NCI-H226 (cell line): ENCODE measurements at regions not wholly inside any gene's neighbourhood (a gene's known extent, or its start where the extent isn't known, plus 50 kb on each side); places are given as distances from the start of the nearest gene placed in this dataset.
"Not testable (repeated sequence)": the region's sequence is repeated elsewhere in the genome, so short reads cannot be mapped to it uniquely, and the experiment has no call there.

Experiments used
- DNase-seq: peaks from one replicate; pipeline ENCODE4 v3.0.0-alpha.2; 2015

DNA sequence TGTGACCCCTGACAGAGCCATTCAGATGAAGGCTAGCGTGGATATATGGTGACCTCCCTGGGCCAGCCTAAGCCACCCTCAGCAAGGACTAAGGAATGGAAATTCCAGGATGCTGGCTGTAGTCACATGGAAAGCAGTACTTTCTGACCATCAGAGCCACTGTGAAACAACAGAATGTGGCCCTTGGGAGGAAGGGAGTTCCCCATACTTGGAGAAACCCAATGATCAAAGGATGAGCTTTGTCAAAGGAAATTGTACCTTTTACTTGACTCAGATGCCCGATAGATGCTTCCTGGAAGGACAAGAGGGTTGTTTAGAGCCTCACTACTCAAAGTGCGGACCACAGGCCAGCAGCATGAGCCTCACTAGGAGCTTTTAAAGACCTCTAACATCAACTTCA is 484.5 kb upstream of the PROK2 start:
- DNase-seq, result no peak

DNA sequence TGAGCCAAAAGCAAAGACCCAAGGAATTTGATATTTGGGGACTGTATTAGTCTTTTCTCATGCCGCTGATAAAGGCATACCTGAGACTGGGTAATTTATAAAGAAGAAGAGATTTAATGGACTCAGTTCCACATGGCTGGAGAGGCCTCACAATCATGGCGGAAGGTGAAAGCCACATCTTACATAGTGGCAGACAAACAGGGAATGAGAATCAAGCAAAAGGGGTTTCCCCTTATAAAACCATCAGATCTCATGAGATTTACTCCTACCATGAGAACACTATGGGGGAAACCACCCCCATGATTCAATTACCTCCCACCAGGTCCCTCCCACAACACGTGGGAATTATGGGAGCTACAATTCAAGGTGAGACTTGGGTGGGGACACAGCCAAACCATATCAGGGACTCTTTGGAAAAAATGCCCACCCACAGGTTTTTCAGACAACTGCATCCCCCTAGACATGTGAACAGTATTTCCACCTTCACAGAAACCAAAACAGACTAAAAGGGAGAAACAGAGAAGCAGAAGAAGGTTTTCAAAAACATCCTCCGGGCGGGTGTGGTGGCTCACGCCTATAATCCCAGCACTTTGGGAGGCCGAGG is 482.1 kb upstream of the PROK2 start:
- DNase-seq, result not testable (repeated sequence)

DNA sequence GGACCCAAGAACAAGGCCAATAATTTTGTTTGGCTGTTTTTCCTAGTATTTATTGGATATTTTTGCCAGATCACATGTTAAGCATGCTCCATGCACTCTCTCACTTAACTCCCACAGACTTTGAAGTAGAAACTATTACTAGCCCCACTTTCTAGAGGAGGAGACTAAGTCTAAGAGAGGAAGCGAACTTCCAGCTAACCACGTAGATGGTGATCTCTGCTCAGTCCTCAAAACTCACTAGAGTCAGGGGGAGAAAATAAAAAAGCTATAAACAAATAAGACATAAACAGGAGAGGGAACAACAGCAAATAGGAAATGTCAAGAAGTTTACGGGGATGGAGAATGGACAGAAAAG is 481.0 kb upstream of the PROK2 start:
- no peak for DNase-seq

DNA sequence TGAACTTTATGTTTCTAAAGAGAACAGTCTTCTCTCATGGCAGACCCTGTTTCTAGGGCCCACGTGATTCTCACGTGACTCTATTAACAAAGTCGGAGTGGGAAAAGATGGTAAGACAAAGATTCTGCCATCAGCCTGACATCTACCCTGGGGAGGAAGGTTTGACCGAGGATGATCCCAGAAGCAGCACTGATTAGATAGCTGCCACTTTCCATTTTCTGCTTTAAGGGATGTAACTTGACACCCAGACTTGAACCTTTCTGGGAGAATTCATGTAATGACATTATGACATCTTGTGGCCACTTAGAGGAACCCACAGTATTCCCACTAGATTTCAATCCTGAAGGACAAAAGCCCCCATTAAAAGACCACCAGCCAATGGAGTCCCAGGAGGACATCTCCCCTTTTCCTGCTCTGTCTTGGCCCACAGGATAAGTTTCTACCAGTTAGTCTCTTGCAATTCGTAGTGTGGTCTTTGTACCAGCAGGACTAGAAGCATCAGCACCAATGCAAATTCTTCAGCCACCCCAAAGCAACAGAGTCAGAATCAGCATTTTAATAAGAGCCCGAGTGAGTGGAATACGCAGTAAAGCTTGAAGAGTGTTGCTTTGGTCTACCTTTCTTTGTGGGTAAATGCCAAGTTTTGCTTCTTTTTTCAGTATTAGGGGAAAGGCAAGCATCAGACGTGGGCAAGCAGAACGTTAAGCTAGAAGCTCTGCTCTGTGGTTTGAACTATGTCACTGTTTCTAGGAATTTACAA is 480.5 kb upstream of the PROK2 start:
- no peak for DNase-seq

DNA sequence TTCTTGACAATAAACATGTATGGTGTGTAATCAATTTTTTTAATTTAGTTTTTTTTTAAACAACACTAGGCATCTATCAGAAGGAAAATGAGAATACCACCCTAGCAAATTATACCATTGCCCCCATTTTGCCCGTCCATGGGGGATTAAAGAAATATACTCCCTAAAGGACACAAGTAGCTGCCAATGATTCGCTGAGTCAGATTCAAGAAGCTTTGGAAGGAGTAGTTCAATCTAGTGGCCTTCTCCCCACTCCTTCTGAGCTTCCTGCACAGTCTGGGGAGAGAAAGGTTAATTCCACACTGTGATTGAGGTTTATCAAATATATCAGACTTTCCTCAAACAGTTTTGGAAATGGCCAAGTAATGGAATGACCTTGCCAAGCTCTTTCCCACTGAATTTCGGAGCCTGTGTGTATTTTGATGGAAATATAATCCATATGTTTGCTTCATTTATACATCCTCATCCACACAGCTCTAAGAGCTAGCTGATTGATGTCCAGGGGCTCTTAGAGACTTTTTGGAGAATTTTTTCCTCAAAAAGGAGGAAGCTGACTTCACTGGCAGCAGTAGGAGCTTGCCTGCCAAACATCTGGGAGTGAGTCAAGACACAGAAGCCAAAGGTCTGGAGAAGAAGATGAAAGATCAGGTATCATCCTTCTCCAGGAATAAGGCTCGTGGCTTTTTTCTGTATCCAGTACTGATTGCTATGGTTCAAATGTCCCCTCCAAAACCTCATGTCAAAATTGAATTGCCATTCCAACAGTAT is 478.5 kb upstream of the PROK2 start:
- no peak for DNase-seq

DNA sequence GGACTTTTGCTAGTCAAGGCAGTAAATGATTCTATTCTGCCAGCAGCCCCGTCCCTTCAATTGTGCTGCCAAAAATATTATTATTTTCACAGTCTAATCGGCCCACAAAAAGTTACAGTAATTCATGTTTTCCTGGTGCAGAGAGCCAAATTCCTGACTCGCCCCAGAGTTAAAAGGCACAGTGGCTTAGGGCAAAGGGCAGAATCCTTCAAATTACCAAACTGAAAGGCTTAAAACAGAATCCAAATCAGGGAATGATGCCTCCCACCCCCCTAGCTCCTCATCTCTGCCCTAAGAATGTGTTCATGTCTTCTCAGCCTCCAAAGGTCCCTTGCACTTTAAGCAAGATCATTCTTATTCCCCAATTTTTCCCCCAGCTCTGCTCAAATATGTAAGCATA is 477.8 kb upstream of the PROK2 start:
- no peak for DNase-seq

DNA sequence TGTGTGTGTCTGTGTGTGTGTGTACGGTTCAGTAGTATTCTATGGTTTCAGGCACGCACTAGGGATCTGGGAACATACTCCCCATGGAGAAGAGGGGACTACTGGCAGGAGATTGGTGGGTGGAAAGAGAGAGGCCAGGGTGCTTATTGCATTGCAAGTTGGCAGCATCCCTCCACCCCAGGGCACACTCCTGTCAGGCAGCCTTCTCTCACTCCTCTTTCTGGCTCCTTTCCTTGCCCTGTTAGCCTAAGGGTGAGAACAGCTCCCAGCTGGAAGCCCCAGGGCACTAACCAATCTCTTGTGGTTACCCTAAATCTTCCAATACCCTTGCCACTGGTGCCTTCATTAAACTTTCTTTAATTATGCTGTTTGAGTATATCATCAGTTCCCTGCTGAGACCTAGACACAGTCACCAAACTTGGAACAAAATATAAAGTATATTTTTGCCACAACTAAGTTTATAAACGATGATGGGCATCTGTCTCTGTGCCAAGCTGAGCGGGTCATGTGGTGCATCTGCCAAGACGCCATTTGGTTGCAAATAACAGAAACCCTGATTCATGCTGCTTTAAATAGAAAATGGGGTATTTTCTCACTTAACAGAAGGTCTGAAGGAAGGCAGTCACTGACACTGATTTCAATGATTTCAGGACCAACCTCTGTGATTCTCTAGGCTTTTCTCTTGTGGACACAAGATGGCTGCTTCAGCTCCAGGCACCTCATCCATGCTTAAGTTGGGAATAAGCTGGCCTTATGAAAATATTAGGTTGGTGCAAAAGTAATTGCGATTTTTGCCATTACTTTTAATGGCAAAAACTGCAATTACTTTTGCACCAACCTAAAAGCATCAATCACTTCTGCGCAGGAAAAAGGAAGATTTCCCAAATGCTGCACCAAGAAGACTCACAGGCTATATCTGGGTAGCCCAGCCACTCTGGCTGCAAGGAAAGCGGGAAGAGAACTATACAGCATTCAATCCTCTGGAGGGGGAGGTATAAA is 476.9 kb upstream of the PROK2 start:
- no peak for DNase-seq

DNA sequence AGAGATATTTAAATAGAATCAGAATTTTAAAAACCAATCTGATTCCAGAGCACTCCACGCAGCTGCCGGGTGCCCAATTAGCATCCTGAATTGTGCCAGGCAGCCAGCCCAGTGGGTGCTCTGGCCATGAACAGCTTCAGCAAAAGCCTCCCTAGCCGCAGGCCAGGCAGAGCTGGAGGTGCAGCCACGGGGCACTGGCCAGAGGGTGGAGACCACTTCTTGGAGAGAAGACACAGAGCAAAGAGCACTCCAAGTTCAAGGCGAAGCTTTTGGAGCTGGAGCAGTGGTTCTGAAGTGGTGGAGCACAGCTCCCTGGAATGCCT is 475.6 kb upstream of the PROK2 start:
- no peak for DNase-seq

DNA sequence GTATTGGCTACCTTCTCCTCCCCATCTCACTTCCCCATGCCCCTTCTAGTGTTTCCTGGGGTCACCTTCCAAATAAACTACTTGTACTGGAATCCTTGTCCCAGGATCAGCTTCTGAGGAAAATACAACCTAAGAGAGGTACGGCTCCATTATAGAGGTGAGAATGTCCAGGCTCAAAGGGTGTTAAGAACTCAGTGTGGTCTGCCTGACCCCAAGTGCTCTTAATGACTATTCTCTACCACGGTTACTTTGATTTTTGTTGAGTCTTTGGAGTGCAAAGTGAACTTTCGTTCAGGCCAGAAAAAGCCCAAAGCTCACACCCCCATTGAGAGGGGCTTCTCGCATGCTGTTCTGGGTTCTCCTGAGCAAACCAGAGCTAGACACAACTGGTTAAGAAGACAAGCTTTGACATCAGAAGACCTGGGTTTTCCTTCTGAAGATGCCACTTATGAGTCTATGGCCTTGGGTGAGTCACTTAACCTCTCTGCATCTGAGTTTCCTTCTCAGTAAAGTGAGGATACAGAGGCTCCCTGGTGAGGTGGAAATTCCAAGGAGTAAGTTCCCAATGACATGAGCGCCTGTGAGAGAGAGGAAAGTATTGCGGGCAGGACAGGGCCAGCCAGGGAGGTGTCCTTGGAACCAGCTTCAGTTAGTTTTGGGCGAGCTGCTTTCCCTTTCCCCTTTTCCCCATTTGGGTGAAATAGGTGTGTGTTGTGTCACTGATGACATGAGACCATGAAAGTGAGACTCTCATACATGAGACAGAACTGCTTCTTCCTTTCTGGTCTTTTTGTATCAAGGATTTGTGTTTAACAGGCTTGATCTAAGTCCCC is 475.0 kb upstream of the PROK2 start:
- DNase-seq, result no peak

DNA sequence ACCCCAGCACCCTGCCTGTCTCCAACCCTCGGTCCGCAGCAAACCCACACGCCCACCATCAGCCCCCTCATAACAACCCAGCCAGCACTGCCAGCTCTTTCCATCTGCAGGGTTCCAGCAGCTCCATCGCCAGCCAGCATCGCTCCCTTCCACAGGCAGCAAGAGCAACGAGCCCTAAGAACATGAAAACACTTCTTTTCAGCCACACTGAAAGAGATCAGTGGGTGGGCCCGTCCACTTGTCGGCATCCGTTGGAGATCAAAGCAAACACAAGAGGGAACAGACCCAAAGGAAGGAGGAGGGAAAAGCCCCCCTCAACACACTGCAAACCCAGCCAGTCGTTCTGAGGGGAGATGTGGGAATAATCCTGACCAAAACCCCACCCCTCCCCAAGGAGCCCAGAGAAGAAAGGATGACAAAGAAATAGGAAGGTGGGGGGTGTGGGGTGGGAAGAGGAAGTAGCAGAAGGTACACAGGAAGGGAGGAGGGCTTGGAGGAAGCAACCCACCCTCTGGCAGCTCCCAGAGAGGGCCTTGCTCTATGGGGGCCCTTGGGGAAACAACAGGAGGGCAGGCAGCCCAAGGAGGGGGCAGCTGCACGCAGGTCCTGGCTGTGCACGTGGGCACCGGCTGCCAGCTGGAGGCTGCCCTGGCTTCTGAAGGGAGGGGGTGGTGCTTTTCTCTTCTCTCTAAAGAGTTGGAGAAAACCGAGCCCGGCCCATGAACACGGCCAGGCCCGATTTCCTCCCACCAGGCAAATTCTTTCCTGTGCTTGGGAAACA is 473.6 kb upstream of the PROK2 start:
- DNase-seq, result no peak

DNA sequence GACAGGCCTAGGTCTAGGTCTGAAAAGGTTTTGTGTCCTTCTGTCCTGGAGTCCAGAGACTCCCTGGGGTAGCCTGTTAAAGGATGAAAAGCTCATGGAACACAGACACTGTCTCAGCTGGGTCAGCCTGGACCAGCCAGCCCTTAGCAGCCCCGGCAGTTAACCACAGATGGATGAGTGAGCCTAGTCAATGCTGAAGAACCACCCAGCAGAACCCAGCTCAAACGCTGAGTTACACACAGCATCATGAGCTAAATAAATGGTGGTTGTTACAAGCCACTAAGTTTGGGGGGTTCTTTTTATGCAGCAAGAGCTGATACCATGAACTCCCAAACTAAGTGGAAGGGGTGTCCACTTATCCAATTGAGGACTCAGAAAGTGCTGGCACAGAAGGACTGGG is 472.8 kb upstream of the PROK2 start:
- no peak for DNase-seq

DNA sequence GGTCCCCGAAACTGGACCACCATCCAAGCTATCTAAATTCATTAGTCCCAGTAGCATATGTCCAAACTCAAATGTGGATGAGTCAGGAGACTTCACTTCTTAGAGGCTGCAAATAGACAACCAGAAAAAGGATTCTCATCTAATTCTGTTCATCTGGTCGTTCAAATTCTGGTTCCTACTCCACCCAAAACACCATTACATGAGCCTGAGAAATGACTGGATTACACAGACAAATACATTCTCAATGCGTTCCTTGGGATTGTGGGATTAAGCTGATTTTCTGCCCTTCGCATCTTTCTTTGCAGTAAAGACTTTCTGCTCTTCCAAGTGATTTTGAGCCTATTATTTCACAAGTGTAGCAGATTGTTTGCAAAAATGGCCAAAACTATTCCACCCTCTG is 472.3 kb upstream of the PROK2 start:
- DNase-seq, result no peak

DNA sequence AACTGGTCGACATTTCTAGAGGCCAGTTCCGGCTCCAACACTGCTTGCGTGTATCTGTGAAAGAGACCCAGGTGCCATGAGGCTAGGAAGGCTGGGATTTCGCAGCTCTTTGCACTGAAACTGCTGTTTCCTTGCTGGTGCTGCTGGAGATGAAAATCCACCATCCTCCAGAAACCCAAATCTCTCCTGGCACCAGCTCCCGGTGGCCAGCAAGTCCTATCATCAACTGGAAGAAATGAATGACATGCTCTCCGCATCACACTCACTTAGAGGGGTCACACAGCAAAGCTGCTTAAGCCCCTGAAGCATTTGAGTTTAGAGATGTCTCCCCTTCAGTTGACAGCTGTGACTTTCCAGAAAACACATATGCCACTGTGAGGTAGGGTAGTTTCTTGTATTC is 471.8 kb upstream of the PROK2 start:
- DNase-seq, result no peak

DNA sequence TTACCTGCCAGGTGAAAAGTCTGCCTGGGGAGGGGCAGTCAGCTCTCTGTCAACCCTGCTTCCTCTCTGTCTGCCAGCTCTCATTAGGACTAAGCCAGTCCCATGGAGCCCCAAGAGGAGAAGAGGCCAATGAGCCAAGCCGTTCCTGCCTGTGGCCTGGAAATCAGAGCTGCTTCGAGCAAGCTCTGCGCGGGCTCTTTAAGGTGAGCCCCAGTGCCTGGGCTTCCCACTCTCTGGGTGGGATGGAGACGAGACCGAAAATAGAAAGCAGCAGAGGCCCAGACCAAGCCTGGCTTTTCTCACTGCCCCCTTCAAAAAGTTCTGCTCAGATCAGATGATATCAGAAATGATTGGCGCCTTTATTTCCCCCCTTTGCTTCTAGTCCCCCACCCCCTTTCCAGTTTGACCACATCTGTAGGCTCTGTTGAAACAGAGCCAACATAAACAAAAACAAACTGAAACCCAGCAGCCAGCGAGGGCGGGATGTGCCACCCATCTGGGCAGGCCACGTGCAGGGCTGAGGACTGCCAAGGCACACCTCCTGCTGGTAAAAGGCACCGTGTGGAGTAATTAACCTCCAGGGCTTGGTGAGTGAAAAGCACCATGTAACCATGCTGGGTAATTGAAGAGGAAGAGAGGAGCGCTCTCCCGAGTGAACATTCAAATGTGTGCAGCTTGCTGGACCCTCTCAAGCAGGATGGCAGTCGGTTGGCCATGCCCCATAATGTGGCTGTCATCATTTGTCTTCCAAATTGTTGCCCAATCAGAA is 471.0 kb upstream of the PROK2 start:
- no peak for DNase-seq

DNA sequence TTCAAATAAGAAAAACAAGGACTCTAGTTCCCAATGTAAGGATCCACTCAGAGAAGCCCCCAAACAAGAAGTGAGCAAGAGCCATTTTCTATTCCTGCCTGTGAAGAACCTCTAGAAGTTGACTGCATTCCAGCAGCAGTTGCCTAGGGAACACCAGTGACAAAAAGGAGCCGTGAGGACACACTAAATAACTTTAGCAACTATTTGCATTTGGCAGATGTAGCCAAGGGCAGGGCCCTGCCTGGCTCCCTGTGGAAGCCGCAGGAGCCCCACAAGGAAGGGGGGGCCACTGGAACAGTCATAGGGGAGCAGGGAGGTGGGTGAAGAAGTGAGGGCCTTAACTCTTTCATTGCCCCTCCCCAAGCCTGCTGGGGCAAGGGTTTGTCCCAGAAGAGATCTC is 470.2 kb upstream of the PROK2 start:
- DNase-seq, result no peak

DNA sequence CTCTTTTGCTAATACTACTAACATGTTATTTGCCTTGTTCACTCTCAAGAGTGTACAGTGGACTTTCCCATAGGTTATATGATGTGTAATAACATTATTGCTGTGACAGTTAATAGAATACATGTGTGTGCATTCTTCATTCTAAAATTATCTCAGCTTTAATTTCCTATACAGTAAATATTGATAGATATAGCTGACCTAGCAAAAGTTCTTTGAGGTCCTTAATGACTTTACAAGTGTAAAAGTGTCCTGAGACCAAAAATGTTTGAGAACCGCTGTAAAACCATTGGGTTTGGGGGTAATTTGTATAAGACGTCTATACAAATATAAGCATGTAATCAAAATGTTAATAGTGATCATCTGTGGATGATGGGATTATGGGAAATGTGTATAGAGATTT is 469.5 kb upstream of the PROK2 start:
- no peak for DNase-seq

DNA sequence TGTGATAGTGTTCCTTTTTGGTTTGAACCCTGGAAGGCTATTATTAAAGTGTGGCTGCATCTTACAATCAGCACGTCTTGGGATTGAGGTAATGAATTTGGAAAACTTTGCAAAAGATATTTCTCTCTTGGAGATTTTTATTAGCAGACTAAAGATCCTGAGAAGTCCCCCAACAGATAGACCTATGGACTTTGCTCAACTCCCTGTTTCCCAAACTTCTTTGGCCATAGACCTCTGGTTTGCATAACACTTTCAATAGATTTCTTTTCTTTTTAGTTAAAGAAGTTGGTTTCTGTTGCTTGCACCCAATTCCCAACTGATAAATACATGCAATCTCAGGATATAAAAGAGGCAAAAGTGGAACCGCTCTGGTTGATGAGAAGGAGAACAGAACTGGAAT is 465.8 kb upstream of the PROK2 start:
- no peak for DNase-seq

DNA sequence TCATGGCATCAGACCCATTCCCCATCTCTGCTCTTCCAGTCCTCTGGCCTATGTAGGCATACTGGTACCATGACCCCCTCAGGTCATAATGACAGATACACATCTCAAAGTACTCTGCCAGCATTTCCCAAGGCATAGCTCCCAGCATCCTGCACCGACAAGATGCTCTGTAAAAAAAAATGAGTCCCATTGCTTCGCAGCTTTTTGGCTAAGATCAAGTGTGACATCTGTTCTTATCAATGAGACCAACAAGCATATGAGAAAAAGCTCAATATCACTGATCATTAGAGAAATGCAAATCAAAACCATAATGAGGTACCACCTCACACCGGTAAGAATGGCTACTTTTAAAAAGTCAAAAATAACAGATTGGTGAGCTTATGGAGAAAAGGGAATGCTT is 463.9 kb upstream of the PROK2 start:
- no peak for DNase-seq

DNA sequence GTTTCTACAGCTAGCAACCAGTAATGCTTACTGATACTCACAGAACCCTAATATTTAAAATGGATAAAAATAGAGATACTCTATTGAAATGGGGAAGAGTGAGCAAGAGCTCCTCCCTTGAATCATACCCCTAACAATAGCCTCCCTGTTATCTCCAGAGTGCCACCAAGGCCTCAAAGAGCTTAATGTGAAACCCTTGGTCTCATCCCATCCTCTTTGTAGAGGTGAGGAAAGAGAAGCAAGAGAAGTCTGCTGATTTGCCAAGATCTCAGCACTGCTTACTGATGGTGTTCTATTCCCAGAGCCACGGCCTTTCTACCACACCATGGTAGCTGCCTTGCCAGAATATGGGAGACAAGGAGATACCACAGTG is 463.4 kb upstream of the PROK2 start:
- DNase-seq, result no peak

DNA sequence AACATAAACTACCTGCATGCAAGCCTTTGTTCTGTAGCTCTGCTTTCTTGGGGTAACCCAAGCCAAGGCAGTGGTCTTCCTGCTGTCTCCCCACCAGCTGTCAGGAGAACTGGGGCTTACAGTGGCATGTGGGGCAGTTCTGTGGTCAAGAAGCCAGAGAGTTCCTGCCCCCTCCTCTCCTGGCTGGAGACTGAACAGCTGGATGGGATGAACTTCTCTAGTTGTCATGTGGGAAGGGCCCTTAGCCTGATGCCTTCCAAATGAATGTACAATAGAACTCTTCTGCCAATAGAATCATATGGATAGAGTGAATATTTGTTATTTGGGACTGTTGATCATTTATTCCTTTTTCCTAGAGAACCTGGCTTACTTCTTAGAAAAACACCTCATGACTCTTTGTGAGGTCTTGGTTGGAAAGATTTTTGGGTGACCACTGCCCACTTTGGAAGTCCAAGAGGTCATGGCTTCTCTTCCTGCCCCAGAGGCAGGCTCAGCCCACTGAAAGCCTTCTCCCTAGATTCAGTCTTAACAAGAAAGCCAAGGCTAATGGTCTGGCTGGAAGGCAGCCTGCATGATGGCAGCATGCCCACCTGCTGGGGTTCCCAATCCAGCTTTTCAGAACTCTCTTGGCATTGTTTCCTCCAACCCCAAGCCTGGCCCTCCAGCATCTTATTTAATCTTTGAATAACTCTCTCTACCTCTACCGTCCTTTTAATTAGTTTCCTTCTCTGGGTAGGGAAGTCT is 462.9 kb upstream of the PROK2 start:
- DNase-seq, result no peak
